GM23338 (cell line): ENCODE measurements at regions not wholly inside any gene's neighbourhood (a gene's known extent, or its start where the extent isn't known, plus 50 kb on each side); places are given as distances from the start of the nearest gene placed in this dataset.
"Not testable (repeated sequence)": the region's sequence is repeated elsewhere in the genome, so short reads cannot be mapped to it uniquely, and the experiment has no call there.

Experiments used
- ATAC-seq: fragments of 200-7000 bp; cut with Tn5 transposase; 3 replicates; pipeline ENCODE4 v1.9.1; 2020
- DNase-seq: peaks from one replicate; pipeline ENCODE4 v3.0.0-alpha.2; 2015; ENCODE audit warnings: low spot score
- H2AFZ ChIP-seq: fragments of 200-600 bp; sonication (generic); 2 replicates; pipeline ENCODE4 v1.8.0; 2016; ENCODE audit warnings: antibody characterized with exemption, mild to moderate bottlenecking, moderate library complexity
- H3F3A ChIP-seq: fragments of 200-600 bp; sonication (generic); replicated peaks from 2 replicates; pipeline ENCODE4 v1.8.0; 2017; ENCODE audit warnings: antibody characterized with exemption, mixed run types, low read depth
- H3K27ac ChIP-seq: fragments of 200-600 bp; sonication (generic); 2 replicates; pipeline ENCODE4 v1.6.1; 2016; ENCODE audit warnings: low read depth
- H3K27me3 ChIP-seq: fragments of 200-600 bp; sonication (generic); 2 replicates; pipeline ENCODE4 v1.8.0; 2016; ENCODE audit warnings: mild to moderate bottlenecking, mixed run types, moderate library complexity; ENCODE audit not compliant: insufficient read depth
- H3K36me3 ChIP-seq: fragments of 200-600 bp; sonication (generic); 2 replicates; pipeline ENCODE4 v1.8.0; 2016; ENCODE audit warnings: mild to moderate bottlenecking; ENCODE audit not compliant: insufficient read depth
- H3K4me1 ChIP-seq: fragments of 200-600 bp; sonication (generic); 2 replicates; pipeline ENCODE4 v1.8.0; 2016; ENCODE audit warnings: mild to moderate bottlenecking, moderate library complexity; ENCODE audit not compliant: insufficient read depth
- H3K4me2 ChIP-seq: fragments of 200-600 bp; sonication (generic); 2 replicates; pipeline ENCODE4 v1.7.1; 2017; ENCODE audit warnings: mixed run types
- H3K4me3 ChIP-seq: fragments of 200-600 bp; sonication (generic); 2 replicates; pipeline ENCODE4 v1.6.1; 2016; ENCODE audit warnings: mixed run types
- H3K79me2 ChIP-seq: fragments of 200-600 bp; sonication (generic); replicated peaks from 2 replicates; pipeline ENCODE4 v1.8.0; 2017; ENCODE audit warnings: mild to moderate bottlenecking; ENCODE audit not compliant: insufficient read depth
- H3K9me2 ChIP-seq: fragments of 200-600 bp; sonication (generic); 2 replicates; pipeline ENCODE4 v1.8.0; 2017; ENCODE audit not compliant: insufficient read depth
- H4K20me1 ChIP-seq: fragments of 200-600 bp; sonication (generic); replicated peaks from 2 replicates; pipeline ENCODE4 v1.8.0; 2017; ENCODE audit warnings: mild to moderate bottlenecking; ENCODE audit not compliant: insufficient read depth
- H3K27ac Mint-ChIP-seq: 2 replicates; pipeline ENCODE4 v1.8.0; 2020; ENCODE audit warnings: inconsistent platforms, mild to moderate bottlenecking, moderate library complexity, mixed read lengths
- H3K27me3 Mint-ChIP-seq: 3 replicates; pipeline ENCODE4 v1.8.0; 2022; ENCODE audit warnings: low read depth, mild to moderate bottlenecking, moderate library complexity, mixed read lengths, inconsistent platforms; ENCODE audit not compliant: insufficient read depth, poor library complexity
- H3K36me3 Mint-ChIP-seq: 3 replicates; pipeline ENCODE4 v1.8.0; 2021; ENCODE audit warnings: low read depth, mild to moderate bottlenecking, inconsistent platforms, moderate library complexity, mixed read lengths
- H3K4me1 Mint-ChIP-seq: 3 replicates; pipeline ENCODE4 v1.8.0; 2020; ENCODE audit warnings: mild to moderate bottlenecking, inconsistent platforms, mixed read lengths
- H3K4me3 Mint-ChIP-seq: 3 replicates; pipeline ENCODE4 v1.8.0; 2021; ENCODE audit warnings: moderate library complexity, mild to moderate bottlenecking, inconsistent platforms, mixed read lengths
- H3K9me3 Mint-ChIP-seq: 3 replicates; pipeline ENCODE4 v1.8.0; 2020; ENCODE audit warnings: moderate library complexity, mild to moderate bottlenecking, inconsistent platforms, mixed read lengths
- CREB1 ChIP-seq: fragments of 250-450 bp; sonication (Bioruptor Pico); IDR thresholded peaks from 2 replicates; pipeline ENCODE4 v1.5.0; 2020; ENCODE audit warnings: low read depth, mild to moderate bottlenecking, moderate library complexity
- EZH2 ChIP-seq: fragments of 200-600 bp; sonication (generic); IDR thresholded peaks from one replicate; pipeline ENCODE4 v1.8.0; 2017; ENCODE audit warnings: antibody characterized with exemption, mild to moderate bottlenecking, low read depth; ENCODE audit not compliant: unreplicated experiment
- EZH2phosphoT487 ChIP-seq: fragments of 200-600 bp; sonication (generic); IDR thresholded peaks from one replicate; pipeline ENCODE4 v1.8.1; 2018; ENCODE audit warnings: antibody characterized with exemption; ENCODE audit not compliant: unreplicated experiment
- JUNB ChIP-seq: IDR thresholded peaks from one replicate; pipeline ENCODE4 v1.6.1; 2016; ENCODE audit warnings: antibody characterized with exemption; ENCODE audit not compliant: unreplicated experiment
- NANOG ChIP-seq: IDR thresholded peaks from 2 replicates; pipeline ENCODE4 v1.6.1; 2016; ENCODE audit warnings: antibody characterized with exemption, borderline replicate concordance
- POLR2AphosphoS5 ChIP-seq: IDR thresholded peaks from 2 replicates; pipeline ENCODE4 v1.6.1; 2016; ENCODE audit warnings: antibody characterized with exemption, low read depth
- STAT1 ChIP-seq: IDR thresholded peaks from one replicate; pipeline ENCODE4 v1.6.1; 2016; ENCODE audit warnings: antibody characterized with exemption; ENCODE audit not compliant: unreplicated experiment
- ZNF114 ChIP-seq: fragments of 250-450 bp; sonication (Bioruptor Pico); IDR thresholded peaks from 2 replicates; pipeline ENCODE4 v1.5.0; 2020; ENCODE audit warnings: mild to moderate bottlenecking, moderate library complexity
- TF ChIP-seq, protein P1 (sequence below): IDR thresholded peaks from 2 replicates; pipeline ENCODE4 v1.6.1; 2016; ENCODE audit warnings: antibody characterized with exemption
- TF ChIP-seq, protein P2 (sequence below), 2 experiments: fragments of 200-600 bp in 1 of 2; sonication (generic) in 1 of 2; conservative IDR thresholded peaks; 2 replicates each; pipeline versions ENCODE4 v1.5.1 to v1.6.1; 2016 to 2017; ENCODE audit warnings: antibody characterized with exemption in 2 of 2, low read depth in 2 of 2, mild to moderate bottlenecking in 2 of 2, moderate library complexity in 1 of 2

DNA sequence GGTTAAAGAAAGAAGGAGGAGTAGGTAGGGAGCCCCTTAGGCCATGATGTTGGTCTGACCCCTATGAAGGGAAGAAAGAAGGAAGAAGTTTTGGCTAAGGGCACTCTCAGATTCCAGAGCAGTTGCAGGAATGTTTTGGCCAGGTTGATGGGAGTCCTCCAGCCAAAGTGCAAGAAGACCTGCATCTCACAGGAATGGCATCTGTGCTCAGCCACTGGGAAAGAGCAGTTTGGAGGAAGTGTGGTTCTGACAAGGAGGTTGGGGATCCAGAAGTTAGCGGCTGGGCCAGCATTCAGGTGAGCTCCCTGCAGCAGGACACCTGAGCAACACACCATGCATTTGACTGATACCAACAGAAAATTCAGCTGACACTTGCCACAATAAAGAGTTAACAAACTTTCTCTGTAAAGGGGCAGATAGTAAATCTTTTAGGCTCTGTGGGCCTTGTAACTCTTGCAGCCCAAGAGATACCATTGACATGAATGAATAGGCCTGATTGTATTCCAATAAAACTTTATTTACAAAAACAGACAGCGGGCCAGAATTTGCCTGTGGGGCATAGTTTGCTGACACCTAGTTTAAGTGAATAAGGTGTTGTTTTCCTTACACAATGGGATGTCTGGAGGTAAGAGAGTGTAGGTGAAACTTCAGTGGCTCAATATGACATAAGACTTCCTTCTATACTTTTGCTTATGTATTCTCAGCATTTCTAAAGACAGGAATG lies 71.0 kb downstream of the EDN1 start:
- ATAC-seq = no peak
- Histone ChIP-seq H3K4me1 (0 out of 2 replicates have a peak, but pooled peaks cover 12% of the 10 kb centered on the region), H3K4me2 (no peak overlapping the region), H3K79me2 (no peaks in the 10 kb centered on the region), H3K27ac (no peak overlapping the region), H3K9me2 (no peaks in the 10 kb centered on the region), H4K20me1 (no peaks in the 10 kb centered on the region), H3K4me3 (no peak overlapping the region), H2AFZ (no peak overlapping the region), H3F3A (no peaks in the 10 kb centered on the region), H3K27me3 (no peaks in the 10 kb centered on the region), H3K36me3 (no peaks in the 10 kb centered on the region)
- Mint-ChIP-seq H3K4me1 (peaks cover 8% of the 10 kb centered on the region), H3K4me3 (no peak overlapping the region), H3K9me3 (no peaks in the 10 kb centered on the region; the same call in 2 of the 3 replicates), H3K36me3 (peaks cover 5% of the 10 kb centered on the region; the same call in 1 of the 3 replicates), H3K27me3 (peaks cover 2% of the 10 kb centered on the region), H3K27ac (no peak overlapping the region)
- no peak for TF ChIP-seq STAT1
- TF ChIP-seq, protein P1, sequence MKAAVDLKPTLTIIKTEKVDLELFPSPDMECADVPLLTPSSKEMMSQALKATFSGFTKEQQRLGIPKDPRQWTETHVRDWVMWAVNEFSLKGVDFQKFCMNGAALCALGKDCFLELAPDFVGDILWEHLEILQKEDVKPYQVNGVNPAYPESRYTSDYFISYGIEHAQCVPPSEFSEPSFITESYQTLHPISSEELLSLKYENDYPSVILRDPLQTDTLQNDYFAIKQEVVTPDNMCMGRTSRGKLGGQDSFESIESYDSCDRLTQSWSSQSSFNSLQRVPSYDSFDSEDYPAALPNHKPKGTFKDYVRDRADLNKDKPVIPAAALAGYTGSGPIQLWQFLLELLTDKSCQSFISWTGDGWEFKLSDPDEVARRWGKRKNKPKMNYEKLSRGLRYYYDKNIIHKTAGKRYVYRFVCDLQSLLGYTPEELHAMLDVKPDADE = no peak
- TF ChIP-seq EZH2 = no peak
- no peak for TF ChIP-seq EZH2phosphoT487
- no peak for DNase-seq

GRCh38 chr6:12363277-12363650 lies 73.1 kb downstream of the EDN1 start:
- not testable (repeated sequence) for H3F3A ChIP-seq, H3K4me3 Mint-ChIP-seq, H3K27ac ChIP-seq, H3K27ac Mint-ChIP-seq, H3K9me3 Mint-ChIP-seq, H3K36me3 Mint-ChIP-seq, H4K20me1 ChIP-seq, H3K4me3 ChIP-seq, H3K9me2 ChIP-seq, DNase-seq, H3K36me3 ChIP-seq, H3K4me1 Mint-ChIP-seq, H3K4me2 ChIP-seq, H3K27me3 Mint-ChIP-seq, H2AFZ ChIP-seq, H3K27me3 ChIP-seq, ATAC-seq, H3K79me2 ChIP-seq
- H3K4me1 ChIP-seq = 0 out of 2 replicates have a peak, but pooled peaks cover 12% of the 10 kb centered on the region

- Histone ChIP-seq H3K27ac (no peak overlapping the region), H3K27me3 (no peaks in the 10 kb centered on the region), H3K36me3 (no peaks in the 10 kb centered on the region), H2AFZ (no peak overlapping the region), H3K4me2 (no peak overlapping the region), H3K79me2 (no peaks in the 10 kb centered on the region), H3F3A (no peaks in the 10 kb centered on the region), H3K4me3 (no peak overlapping the region), H3K4me1 (0 out of 2 replicates have a peak, but pooled peaks cover 12% of the 10 kb centered on the region), H3K9me2 (no peaks in the 10 kb centered on the region), H4K20me1 (no peaks in the 10 kb centered on the region)
- no peak for TF ChIP-seq POLR2AphosphoS5
- TF ChIP-seq, protein P2, sequence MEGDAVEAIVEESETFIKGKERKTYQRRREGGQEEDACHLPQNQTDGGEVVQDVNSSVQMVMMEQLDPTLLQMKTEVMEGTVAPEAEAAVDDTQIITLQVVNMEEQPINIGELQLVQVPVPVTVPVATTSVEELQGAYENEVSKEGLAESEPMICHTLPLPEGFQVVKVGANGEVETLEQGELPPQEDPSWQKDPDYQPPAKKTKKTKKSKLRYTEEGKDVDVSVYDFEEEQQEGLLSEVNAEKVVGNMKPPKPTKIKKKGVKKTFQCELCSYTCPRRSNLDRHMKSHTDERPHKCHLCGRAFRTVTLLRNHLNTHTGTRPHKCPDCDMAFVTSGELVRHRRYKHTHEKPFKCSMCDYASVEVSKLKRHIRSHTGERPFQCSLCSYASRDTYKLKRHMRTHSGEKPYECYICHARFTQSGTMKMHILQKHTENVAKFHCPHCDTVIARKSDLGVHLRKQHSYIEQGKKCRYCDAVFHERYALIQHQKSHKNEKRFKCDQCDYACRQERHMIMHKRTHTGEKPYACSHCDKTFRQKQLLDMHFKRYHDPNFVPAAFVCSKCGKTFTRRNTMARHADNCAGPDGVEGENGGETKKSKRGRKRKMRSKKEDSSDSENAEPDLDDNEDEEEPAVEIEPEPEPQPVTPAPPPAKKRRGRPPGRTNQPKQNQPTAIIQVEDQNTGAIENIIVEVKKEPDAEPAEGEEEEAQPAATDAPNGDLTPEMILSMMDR (conservative IDR thresholded peaks at IDR 0.05; ENCODE audit: low read depth in 2 of 2) = no peak
- no peak for TF ChIP-seq ZNF114 (CRISPR knock-in tag)
- no peak for TF ChIP-seq JUNB
- no peak for TF ChIP-seq NANOG
- TF ChIP-seq CREB1 (CRISPR knock-in tag) = no peak
- no peak for TF ChIP-seq EZH2
- Mint-ChIP-seq H3K36me3 (peaks cover 5% of the 10 kb centered on the region; the same call in 1 of the 3 replicates), H3K4me3 (no peak overlapping the region), H3K27ac (no peak overlapping the region), H3K27me3 (peaks cover 5% of the 10 kb centered on the region), H3K4me1 (peaks cover 8% of the 10 kb centered on the region), H3K9me3 (no peaks in the 10 kb centered on the region; the same call in 2 of the 3 replicates)
- DNase-seq = no peak
- ATAC-seq = no peak
Observed at GRCh38 chr6:12363651-12364381, 73.7 kb downstream of the EDN1 start.
